Activated CD8-positive, alpha-beta T cell treated with anti-CD3 and anti-CD28 coated beads for 36 hours (primary cell): ENCODE measurements at regions not wholly inside any gene's neighbourhood (a gene's known extent, or its start where the extent isn't known, plus 50 kb on each side); places are given as distances from the start of the nearest gene placed in this dataset.
"Not testable (repeated sequence)": the region's sequence is repeated elsewhere in the genome, so short reads cannot be mapped to it uniquely, and the experiment has no call there.

Source experiments
- ATAC-seq: fragments of 200-7000 bp; cut with Tn5 transposase; one replicate; pipeline ENCODE4 v1.10.0; 2021; ENCODE audit warnings: mild to moderate bottlenecking, moderate library complexity
- CTCF ChIA-PET: fragments of 350-600 bp; sonication (Branson Sonifier 250); formaldehyde crosslinking; loops from one replicate; lab custom pipeline; 2021; ENCODE audit warnings: antibody characterized with exemption; lab: Charles Lee
- POLR2A ChIA-PET: fragments of 350-600 bp; sonication (Branson Sonifier 250); formaldehyde crosslinking; loops from one replicate; lab custom pipeline; 2021; ENCODE audit warnings: antibody characterized with exemption; lab: Charles Lee
- DNase-seq: peaks from one replicate; pipeline ENCODE4 v3.0.0-alpha.2; 2020
- H3K27ac Mint-ChIP-seq: one replicate; pipeline ENCODE4 v1.8.0; 2021; ENCODE audit warnings: mild to moderate bottlenecking, mixed read lengths
- H3K27me3 Mint-ChIP-seq: one replicate; pipeline ENCODE4 v1.8.0; 2021; ENCODE audit warnings: mixed read lengths
- H3K36me3 Mint-ChIP-seq: one replicate; pipeline ENCODE4 v1.8.0; 2021; ENCODE audit warnings: low read depth, mixed read lengths
- H3K4me1 Mint-ChIP-seq: one replicate; pipeline ENCODE4 v1.8.0; 2021; ENCODE audit warnings: low read depth, mixed read lengths
- H3K4me3 Mint-ChIP-seq: one replicate; pipeline ENCODE4 v1.8.0; 2021; ENCODE audit warnings: mild to moderate bottlenecking, moderate library complexity, mixed read lengths
- H3K9me3 Mint-ChIP-seq: one replicate; pipeline ENCODE4 v1.8.0; 2021; ENCODE audit warnings: mixed read lengths
- intact Hi-C: fragments of 100-400 bp; cut with micrococcal nuclease; formaldehyde crosslinking; loops from one replicate; pipeline ENCODE4 v1.10.0; 2022
- TF ChIP-seq, protein P1 (sequence below): fragments of 200-600 bp; IDR thresholded peaks from one replicate; pipeline ENCODE4 v1.8.0; 2022; ENCODE audit warnings: antibody characterized with exemption, mild to moderate bottlenecking

DNA sequence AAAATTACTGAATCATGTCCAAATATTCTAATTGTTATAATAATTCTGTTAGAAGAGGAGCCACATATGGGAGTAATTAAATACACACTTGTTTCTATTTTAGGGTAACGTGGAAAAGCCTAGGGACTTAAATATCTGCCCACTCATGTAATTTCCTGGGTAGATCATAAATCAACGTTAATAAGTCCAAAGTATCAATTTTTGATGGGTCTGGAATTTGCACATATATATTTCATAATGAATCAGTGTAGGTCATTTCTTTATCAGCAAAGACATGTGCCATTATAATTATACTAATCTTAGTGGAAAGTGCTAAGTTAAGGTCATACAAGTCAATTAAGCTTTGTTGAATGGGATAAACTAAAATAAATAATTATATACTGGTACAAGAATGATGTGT, 346.2 kb downstream of the ZBBX start:
- Mint-ChIP-seq H3K27me3 (no peaks in the 10 kb centered on the region), H3K27ac (no peak overlapping the region), H3K4me1 (no peaks in the 10 kb centered on the region), H3K4me3 (no peak overlapping the region), H3K36me3 (no peaks in the 10 kb centered on the region), H3K9me3 (no peaks in the 10 kb centered on the region)
- no peak for DNase-seq
- POLR2A ChIA-PET, result interaction anchor here (0.8 kb wide), 1 partner anchor 27 kb away, joined by 3 read pairs; no protein-coding TSS in a partner anchor
- TF ChIP-seq, protein P1, sequence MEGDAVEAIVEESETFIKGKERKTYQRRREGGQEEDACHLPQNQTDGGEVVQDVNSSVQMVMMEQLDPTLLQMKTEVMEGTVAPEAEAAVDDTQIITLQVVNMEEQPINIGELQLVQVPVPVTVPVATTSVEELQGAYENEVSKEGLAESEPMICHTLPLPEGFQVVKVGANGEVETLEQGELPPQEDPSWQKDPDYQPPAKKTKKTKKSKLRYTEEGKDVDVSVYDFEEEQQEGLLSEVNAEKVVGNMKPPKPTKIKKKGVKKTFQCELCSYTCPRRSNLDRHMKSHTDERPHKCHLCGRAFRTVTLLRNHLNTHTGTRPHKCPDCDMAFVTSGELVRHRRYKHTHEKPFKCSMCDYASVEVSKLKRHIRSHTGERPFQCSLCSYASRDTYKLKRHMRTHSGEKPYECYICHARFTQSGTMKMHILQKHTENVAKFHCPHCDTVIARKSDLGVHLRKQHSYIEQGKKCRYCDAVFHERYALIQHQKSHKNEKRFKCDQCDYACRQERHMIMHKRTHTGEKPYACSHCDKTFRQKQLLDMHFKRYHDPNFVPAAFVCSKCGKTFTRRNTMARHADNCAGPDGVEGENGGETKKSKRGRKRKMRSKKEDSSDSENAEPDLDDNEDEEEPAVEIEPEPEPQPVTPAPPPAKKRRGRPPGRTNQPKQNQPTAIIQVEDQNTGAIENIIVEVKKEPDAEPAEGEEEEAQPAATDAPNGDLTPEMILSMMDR, result no peak
- CTCF ChIA-PET, result no interaction called here
- intact Hi-C loops, result no loop called here
- no peak for ATAC-seq

DNA sequence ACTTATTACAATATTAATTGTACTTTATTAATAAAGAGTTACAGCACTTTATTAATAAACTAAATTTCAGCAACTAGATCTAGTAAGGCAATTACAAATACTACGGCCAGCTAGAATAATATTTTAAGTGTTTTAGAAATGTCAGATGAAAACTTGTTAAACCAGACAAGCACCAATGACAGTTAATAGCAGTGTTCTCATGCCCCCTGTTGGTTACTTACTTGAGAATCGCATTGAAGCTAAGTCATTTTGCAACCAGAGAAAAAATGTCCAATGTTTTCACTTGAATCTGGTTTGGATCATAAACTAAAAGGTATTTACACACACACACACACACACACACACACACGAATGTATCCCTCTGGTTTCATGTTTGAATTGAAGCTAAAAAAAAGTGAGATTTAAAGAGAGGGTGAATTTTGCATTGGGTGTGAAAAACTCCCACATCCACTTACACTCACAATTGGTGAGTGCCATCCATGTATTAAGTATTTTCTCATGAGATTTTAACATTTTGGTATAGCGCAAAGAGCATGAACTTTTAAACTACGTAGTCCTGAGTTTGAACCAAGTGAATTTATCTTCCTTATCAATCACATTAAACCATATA, 347.7 kb downstream of the ZBBX start:
- no peak overlapping the region for H3K27ac Mint-ChIP-seq
- no peaks in the 10 kb centered on the region for H3K4me1 Mint-ChIP-seq
- no peaks in the 10 kb centered on the region for H3K27me3 Mint-ChIP-seq
- POLR2A ChIA-PET, result no interaction called here
- no peaks in the 10 kb centered on the region for H3K9me3 Mint-ChIP-seq
- H3K4me3 Mint-ChIP-seq, result no peak overlapping the region
- DNase-seq (no peak), ATAC-seq (no peak)
- CTCF ChIA-PET, result no interaction called here
- TF ChIP-seq, protein P1, result no peak
- intact Hi-C loops, result no loop called here
- H3K36me3 Mint-ChIP-seq, result no peaks in the 10 kb centered on the region

DNA sequence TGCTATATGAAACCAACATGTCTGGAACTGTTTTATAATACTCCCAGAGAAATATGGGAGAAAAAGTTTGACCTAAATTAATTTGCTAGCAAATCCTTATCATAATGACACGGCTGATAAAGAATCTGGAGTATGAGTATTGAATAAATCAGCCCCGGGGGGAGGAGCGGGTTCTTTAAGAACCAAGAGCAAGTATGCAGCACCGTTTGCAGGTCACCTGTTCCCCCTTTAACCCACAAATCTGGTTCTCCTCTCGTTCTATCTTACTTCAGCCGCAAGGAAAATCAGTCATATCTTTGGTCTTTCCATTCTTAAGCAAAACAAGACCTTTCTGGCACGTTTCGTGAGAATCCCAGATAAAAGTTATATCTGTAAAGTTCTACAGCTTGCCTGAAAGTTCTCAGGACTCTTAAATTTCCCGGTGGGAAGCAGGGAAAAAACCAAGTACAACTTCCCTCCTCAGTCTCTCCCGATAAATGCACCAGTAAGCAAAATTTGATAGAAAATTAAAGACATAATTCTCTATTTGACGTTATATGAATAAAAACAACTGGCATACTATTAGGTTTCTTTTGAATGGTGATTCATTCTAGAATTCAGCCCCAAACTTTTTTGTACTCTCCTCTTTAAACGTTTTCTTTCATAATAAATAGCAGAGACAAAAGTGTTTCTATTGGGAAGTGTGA, 348.6 kb downstream of the ZBBX start:
- DNase-seq, result no peak
- Mint-ChIP-seq H3K27me3 (no peaks in the 10 kb centered on the region), H3K4me3 (no peak overlapping the region), H3K4me1 (no peaks in the 10 kb centered on the region), H3K9me3 (no peaks in the 10 kb centered on the region), H3K27ac (no peak overlapping the region), H3K36me3 (no peaks in the 10 kb centered on the region)
- POLR2A ChIA-PET, result no interaction called here
- ATAC-seq, result no peak
- CTCF ChIA-PET, result no interaction called here
- intact Hi-C loops, result no loop called here
- TF ChIP-seq, protein P1, result no peak

DNA sequence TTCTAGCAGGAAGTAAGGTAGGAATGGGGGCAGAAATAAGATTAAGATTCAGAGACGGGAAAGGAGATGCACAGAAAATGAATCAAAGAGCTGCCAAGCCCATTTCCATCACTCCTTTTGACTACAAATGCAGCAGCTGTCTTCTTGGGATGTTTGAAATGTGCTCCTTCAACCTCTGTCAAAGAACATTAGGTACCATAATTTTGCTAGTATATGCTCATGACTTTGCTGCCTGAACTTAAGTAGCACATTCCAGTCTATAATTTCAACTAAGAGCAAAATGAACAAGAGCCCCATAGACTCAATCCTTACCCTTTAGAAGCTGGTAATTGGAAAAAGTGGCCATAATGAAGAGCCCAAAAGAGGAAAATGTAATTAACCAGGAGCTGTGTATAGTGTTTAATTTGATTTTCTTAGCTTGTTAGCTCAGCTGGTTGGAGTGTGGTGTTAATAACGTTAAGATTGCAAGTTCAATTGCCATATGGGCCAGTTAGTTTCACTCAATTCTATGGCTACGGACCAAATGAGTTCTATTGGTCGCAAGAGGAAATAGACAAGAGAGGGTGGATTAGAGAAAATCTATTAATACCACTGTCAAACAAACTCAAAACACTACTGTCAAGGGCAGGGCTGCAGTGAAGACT, 349.9 kb downstream of the ZBBX start:
- intact Hi-C loops, result no loop called here
- TF ChIP-seq, protein P1, result no peak

DNA sequence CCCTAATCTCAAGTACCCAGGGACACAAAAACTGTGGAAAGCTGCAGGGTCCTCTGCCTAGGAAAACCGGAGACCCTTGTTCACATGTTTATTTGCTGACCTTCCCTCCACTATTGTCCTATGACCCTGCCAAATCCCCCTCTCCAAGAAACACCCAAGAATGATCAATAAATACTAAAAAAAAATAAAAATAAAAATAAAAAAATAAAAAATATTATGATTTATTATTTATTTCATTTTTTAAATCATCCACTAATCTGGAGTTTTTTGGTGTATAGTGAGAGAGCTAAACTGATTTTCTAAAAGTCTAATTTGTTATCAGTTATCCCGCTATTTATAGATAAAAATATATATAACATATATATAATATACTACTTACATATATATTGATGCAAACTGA, 360.6 kb downstream of the ZBBX start:
- not testable (repeated sequence) for H3K36me3 Mint-ChIP-seq

More for the DNA sequence above, 349.9 kb downstream of the ZBBX start:
- Mint-ChIP-seq H3K27me3 (no peaks in the 10 kb centered on the region), H3K9me3 (no peaks in the 10 kb centered on the region), H3K4me1 (no peaks in the 10 kb centered on the region), H3K4me3 (no peak overlapping the region), H3K27ac (no peak overlapping the region), H3K36me3 (no peaks in the 10 kb centered on the region)
- CTCF ChIA-PET, result no interaction called here
- ATAC-seq (no peak), DNase-seq (no peak)
- POLR2A ChIA-PET, result no interaction called here

DNA sequence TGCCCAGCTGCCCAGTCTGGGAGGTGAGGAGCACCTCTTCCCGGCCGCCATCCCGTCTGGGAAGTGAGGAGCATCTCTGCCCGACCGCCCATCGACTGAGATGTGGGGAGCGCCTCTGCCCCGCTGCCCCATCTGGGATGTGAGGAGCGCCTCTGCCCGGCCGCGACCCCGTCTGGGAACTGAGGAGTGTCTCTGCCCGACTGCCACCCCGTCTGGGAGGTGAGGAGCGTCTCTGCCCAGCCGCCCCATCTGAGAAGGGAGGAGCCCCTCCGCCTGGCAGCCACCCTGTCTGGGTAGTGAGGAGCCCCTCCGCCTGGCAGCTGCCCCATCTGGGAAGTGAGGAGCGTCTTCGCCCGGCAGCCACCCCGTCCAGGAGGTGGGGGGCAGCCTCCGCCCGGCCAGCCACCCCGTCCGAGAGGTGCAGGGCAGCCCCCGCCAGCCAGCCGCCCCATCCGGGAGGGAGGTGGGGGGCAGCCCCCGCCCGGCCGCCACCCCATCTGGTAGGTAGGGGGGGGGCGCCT, 361.4 kb downstream of the ZBBX start:
- H3K9me3 Mint-ChIP-seq, H3K27me3 Mint-ChIP-seq, H3K4me3 Mint-ChIP-seq, POLR2A ChIA-PET, ATAC-seq, CTCF ChIA-PET, intact Hi-C loops, H3K36me3 Mint-ChIP-seq, H3K27ac Mint-ChIP-seq, H3K4me1 Mint-ChIP-seq, DNase-seq: not testable (repeated sequence)

More for the DNA sequence above, 360.6 kb downstream of the ZBBX start:
- intact Hi-C loops, H3K9me3 Mint-ChIP-seq, ATAC-seq, H3K4me1 Mint-ChIP-seq, CTCF ChIA-PET, H3K27ac Mint-ChIP-seq, H3K27me3 Mint-ChIP-seq, DNase-seq, POLR2A ChIA-PET, H3K4me3 Mint-ChIP-seq: not testable (repeated sequence)
